NCI-H1105 (cell line): ENCODE measurements at regions not wholly inside any gene's neighbourhood (a gene's known extent, or its start where the extent isn't known, plus 50 kb on each side); places are given as distances from the start of the nearest gene placed in this dataset.
"Not testable (repeated sequence)": the region's sequence is repeated elsewhere in the genome, so short reads cannot be mapped to it uniquely, and the experiment has no call there.

Source experiments
- DNase-seq: peaks from one replicate; lab custom pipeline; 2025; lab: John Stamatoyannopoulos, UW

- not testable (repeated sequence) for DNase-seq
Measured at GRCh38 chr3:197459571-197459970, 96.2 kb downstream of the BDH1 start.

GRCh38 chr3:197458906-197459470 is 96.8 kb downstream of the BDH1 start:
- no peak for DNase-seq

GRCh38 chr3:197458179-197458707 is 97.5 kb downstream of the BDH1 start:
- DNase-seq, result no peak

DNA sequence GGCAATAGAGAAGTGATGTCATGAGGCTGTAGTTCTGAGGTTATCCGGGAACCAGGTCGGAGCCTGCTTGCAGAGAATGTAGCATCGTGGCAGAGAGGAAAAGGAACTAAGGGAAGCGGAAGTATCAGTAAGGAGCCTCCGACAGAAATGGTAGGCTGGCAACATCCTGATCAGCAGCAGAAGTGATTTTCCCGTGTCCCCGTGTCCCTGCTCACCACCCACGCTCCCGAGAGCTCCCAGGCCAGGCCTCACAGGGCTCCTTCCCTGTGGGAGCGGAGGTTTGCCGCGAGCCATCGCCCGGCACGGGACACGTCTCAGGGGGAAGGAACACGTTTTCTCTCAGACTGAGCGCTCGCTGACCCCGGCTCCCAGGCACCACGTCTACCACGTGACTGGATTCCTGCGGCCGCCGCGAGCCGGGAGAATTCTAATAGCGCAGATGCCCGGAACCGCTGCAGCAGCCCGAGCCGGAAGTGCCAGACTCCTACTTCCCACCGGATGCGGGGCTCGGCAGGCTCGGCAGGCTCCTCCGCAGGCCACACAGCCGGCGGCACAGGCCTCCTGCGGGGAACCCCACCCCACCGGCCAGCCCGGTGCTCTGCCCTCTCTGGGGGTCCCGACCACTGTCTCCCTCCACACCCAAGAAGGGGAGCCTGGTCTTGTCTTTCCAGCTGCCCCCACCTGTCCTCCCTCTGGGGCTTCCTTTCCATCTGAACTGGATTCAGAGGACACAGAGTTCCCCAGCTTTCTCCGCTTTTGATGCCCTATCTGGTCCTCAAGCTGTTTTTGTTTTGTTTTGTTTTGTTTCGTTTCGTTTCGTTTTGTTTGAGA is 99.3 kb downstream of the BDH1 start:
- no peak for DNase-seq

DNA sequence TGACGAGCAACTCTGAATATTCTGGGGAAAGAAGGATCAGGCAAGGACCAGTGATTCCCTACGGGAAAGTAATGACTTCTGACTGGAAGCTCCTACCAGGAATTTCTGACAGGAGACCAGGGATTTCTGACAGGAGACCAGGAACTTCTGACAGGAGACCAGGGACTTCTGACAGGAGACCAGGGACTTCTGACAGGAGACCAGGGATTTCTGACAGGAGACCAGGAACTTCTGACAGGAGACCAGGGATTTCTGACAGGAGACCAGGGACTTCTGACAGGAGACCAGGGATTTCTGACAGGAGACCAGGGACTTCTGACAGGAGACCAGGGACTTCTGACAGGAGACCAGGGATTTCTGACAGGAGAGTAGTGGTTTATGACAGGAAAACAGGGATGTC is 100.9 kb downstream of the BDH1 start:
- DNase-seq, result not testable (repeated sequence)

DNA sequence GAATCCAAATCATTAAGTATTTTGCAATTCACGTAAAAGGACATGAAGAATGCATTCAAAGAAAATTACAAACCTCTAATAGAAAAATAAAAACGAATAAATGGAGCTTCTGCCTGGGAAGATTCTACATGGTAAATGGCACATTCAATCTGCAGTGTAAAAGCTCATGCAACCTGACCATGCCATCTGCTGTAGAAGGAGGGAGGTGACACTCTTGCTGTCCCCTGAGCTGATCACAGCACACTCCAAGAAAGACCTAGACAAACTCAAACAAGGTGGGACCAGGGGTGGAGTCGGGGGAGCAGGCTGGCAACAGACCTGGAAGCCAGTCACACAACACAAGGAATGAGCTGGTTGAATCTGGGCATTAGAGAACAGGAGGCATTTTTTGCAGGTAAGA is 101.8 kb downstream of the BDH1 start:
- no peak for DNase-seq

DNA sequence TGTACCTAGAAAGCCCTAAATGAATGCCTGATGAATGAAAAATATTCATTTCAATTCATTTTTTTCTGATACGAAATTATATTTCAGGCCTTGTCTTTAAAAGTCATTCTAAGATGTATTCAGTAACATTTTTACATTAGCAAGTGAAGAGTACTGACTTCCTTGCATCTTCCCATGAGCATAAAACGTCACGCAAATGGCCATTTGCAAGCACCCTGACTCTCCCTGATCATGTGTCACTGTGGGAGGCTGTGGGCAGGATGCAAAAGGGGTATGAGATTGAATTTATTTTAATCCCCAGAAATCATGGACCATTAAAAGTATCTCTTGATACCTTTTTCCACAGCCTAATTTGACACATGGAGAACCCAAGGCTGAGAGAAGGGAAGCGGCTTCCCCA is 105.0 kb downstream of the BDH1 start:
- no peak for DNase-seq

DNA sequence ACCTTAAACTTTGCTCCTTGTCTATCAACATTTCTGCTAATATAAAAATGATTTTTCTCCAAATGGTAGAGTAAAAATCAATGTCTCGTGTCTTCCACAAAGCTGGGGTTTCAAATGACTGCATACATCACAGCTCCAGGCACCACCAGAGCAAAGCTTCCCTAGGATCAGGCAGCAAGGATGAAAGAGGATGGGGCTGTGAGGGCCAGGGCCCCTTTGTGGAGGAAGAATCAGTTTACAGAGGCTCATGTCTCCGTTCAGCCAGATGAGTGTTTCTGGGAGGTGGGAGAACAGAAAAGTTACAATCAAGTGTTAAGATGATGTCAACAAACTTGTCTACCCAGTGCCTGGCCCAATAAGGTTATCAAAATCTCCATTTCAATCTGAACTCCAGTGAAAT is 105.5 kb downstream of the BDH1 start:
- no peak for DNase-seq

DNA sequence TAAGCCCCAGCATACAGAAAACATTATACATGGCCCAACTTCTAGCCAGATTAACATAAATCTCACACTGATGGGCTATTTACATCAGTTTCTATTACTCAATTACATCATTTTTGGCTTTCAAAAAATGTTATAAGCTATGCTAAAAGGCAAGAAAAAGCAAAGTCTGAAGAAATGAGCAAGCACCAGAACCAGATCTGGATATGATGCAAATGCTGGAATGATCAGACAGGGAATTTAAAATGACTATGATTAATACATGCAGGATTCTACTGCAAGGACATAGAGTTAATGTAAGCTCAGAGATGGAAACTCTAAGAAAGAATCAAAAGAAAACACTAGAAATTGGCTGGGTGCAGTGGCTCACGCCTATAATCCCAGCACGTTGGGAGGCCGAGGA is 106.6 kb downstream of the BDH1 start:
- not testable (repeated sequence) for DNase-seq

GRCh38 chr3:197447781-197448180 is 108.0 kb downstream of the BDH1 start:
- not testable (repeated sequence) for DNase-seq

GRCh38 chr3:197447057-197447456 is 108.7 kb downstream of the BDH1 start:
- DNase-seq, result no peak

- no peak for DNase-seq
Measured at GRCh38 chr3:197446700-197447056, 109.1 kb downstream of the BDH1 start.

GRCh38 chr3:197445896-197446699 is 109.7 kb downstream of the BDH1 start:
- no peak for DNase-seq

GRCh38 chr3:197444793-197445379 is 110.9 kb downstream of the BDH1 start:
- no peak for DNase-seq

DNA sequence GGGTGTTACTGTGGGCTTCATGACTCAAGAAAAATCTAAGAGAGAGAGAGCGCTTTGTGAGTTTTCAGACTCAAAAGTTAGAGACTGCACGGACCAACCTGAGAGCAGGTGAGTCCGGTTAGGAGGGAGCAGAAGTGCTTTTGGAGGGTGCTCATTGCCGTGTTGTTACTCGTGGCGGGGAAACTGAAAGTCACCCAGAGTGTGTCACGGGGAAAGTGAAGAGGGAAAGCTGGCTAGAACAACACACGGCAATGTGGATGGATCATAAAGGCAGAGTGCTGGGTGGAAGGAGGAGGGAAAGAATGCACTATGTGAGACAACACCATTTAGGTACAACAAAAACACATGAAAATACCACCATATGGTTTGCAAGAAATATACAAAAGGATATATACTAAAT is 112.3 kb downstream of the BDH1 start:
- no peak for DNase-seq

GRCh38 chr3:197440717-197441303 is 115.0 kb downstream of the BDH1 start:
- DNase-seq, result no peak

- no peak for DNase-seq
Measured at GRCh38 chr3:197438906-197439305, 116.9 kb downstream of the BDH1 start.

DNA sequence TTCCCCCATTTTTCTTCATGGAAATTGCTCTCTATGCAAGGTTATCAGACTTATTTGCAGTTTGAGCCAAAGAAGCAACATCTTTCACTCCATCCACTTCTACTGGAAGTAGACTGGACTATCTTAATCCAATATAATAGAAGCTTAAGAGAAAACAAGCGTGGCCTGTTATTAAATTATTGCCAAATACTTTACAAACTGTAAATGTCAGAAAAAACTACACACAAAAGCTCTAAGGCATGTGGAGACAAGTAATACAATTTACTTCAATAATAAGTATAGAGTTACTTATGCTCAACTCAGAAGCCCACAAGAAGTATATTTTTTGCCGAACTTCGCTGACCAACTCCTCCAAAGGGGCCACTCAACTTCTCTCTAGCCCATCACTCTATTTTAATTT is 120.3 kb downstream of the BDH1 start:
- DNase-seq, result no peak

DNA sequence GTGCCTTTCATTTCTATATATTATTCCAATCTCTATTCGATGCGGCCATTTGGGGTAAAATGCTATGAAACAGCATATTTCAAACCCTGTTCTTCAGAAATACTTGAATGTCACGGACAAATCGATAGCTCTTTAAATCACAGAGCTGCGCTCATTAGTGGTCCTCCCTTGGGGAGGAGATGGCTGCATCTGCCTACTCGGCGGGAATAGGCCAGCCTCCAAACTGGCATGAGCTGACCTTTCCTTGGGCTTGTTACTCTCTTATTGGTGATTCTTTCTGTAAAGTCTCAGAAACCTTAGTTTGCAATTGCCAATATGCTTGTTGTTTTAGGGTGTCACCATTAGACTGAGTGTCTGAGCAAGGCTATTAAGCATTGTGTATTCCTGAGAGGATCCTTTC is 120.9 kb downstream of the BDH1 start:
- no peak for DNase-seq

DNA sequence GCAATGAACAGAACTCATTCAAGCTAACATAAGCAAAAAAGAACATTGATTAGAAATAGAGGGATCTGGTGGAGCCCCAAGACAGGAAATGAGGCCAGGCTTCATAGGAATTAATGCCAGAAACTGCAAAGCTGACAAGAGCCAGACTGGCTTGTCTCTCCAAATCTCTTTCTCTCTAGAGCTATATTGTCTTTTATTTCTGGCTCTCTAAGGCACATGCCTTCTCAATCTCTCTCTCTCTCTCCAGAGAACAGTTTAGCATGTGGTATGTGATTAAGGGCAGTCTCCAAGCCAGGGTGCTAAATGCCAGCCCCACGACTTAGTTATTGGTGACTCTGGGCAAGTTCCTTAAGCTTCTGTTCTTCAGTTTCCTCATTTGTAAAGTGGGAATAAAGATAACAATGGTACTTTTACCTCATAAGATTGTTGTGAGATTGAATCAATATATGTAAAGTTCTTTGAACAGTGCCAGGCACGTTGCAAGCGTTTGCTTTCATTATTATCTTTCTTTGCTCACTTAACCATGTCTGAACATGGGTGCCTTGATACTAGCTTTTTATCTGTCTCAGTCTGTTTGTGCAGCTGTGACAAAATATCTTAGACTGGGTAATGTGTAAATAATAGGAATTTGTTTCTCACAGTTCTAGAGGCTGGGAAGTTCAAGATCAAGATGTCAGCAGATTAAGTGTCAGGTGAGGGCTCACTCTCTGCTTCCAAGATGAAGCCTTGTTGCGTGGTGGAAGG is 123.2 kb downstream of the BDH1 start:
- DNase-seq, result no peak

DNA sequence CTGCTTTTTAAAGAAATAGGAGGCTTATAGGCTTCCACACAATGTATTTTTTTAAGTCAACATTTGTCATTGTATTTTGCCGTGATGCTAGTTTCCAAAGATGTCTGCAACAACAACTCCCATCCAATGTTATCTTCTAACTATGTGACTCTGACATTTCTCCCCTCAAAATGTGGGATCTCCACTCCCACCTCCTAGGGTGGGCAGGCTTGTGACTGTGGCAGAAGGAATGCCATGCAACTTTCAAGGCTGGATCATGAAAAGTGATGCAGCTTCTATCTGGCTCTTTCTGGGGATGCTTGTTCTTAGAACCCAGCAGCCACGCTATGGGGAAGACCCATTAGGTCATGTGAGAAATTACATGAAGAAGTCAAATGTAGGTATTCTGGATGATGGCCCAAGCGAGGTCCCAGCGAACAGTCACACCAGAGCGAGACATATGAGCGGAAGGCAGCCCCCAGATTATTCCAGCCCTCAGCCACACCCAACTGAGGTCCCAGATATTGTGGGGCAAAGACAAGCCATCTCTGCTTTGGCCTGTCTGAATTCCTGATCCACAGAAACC is 124.3 kb downstream of the BDH1 start:
- no peak for DNase-seq
